ENCODE measurements at regions not wholly inside any gene's neighbourhood (a gene's known extent, or its start where the extent isn't known, plus 50 kb on each side); places are given as distances from the start of the nearest gene placed in this dataset.

DNA sequence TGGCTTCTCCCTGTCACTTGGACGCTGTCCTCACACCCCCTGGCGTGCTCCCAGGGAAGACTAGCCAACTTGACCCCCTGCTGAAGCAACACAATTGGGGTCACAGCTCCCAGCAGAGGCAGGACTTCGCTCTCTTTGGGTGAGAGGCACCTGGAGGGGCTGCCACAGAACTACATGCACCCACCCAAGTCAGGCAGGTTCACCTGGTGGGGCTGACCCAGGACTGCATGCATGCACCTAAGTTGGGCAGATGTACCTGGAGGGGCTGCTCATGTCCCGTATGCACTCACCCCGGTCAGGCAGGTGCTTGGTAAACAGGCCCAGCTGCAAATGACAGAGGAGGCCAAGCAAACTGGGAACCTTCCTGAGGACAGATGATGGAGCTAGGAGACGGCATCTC lies 154.3 kb upstream of the RPS6KA2 start (continued):
- TF ChIP-seq, protein P1, sequence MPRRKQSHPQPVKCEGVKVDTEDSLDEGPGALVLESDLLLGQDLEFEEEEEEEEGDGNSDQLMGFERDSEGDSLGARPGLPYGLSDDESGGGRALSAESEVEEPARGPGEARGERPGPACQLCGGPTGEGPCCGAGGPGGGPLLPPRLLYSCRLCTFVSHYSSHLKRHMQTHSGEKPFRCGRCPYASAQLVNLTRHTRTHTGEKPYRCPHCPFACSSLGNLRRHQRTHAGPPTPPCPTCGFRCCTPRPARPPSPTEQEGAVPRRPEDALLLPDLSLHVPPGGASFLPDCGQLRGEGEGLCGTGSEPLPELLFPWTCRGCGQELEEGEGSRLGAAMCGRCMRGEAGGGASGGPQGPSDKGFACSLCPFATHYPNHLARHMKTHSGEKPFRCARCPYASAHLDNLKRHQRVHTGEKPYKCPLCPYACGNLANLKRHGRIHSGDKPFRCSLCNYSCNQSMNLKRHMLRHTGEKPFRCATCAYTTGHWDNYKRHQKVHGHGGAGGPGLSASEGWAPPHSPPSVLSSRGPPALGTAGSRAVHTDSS (CRISPR knock-in tag; conservative IDR thresholded peaks at IDR 0.05): no peak

DNA sequence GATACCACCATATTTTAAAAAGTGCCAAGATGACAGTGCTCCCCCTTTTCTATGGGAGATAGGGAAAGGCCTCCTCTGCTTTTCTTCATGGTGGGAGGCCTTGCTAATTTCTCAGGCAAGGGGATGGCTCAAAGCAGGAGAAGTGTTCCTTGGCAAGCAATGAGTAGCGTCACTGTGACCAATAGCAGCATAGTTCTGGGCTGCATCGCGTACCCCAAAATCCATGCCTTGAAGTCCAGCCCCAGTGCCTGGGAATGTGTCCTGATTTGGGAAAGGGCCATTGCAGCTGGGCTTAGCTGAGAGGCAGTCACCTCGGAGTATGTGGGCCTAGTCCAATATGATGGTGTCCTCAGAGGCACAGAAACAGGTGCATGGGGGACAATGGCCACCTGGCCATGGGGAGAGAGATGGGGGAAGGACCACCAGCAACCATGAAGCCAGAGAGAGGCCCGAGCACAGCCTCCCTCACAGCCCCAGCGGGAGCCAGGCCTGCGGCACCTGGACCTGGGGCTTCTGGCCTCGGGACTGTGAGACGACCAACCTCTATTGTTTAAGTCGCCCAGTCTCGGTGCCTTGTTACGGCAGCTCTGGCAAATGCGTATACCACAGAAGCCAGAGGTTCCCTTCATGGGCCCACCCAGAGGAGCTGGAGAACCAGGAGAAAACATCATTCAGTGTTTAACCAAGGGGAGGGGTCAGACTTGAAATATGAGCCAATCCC lies 153.1 kb upstream of the RPS6KA2 start:
- intact Hi-C loops (cut with micrococcal nuclease; ENCODE audit: unreplicated experiment): no loop called here
- no peak overlapping the region for H3K27ac ChIP-seq (ENCODE audit: extremely low read length, insufficient read depth, low read length)
- WGBS (ENCODE audit: low lambda C conversion rate): 55% methylated on average over 10 of the region's 13 CpGs
- ChIA-PET POLR2A (no interaction called here), CTCF (ENCODE audit: low intra/inter-chr PET ratio, low total read pairs) (no interaction called here)
- H3K4me2 ChIP-seq (ENCODE audit: low read depth, low read length): no peak overlapping the region
- FAIRE-seq (no peak), DNase-seq (ENCODE audit: low spot score) (no peak), ATAC-seq (no peak)
- H3K79me2 ChIP-seq (ENCODE audit: insufficient read depth, low read length): no peaks in the 10 kb centered on the region
- peaks cover 0 to 36% of the 10 kb centered on the region in 2 experiments; a peak in 3 of 5 replicates for H3K27me3 ChIP-seq (ENCODE audit: control insufficient read depth in 1 of 2, insufficient read depth in 2 of 2, low read length in 2 of 2)
- in situ Hi-C loops (cut with HindIII; ENCODE audit: extremely low pct_ligation_motif_present, low pct_unique_long_range_greater_than_20kb): loop anchor here (5.0 kb wide), 2 partner anchors 207 to 362 kb away; no protein-coding TSS in a partner anchor
- no peak overlapping the region for H3K4me3 ChIP-seq (replicated peaks in 1 of 3; ENCODE audit: insufficient read depth in 1 of 3, low read depth in 2 of 3, low read length in 3 of 3)
- no peak overlapping the region for H3K9ac ChIP-seq (ENCODE audit: insufficient read depth, low read depth, low read length)
- no peak overlapping the region for H2AFZ ChIP-seq (ENCODE audit: low read length)
- peaks cover 5% of the 10 kb centered on the region for H3K4me1 ChIP-seq (ENCODE audit: insufficient read depth, low read length)
- H3K36me3 ChIP-seq (replicated peaks in 1 of 2; ENCODE audit: control insufficient read depth in 1 of 2, insufficient read depth in 2 of 2, low read length in 2 of 2): no peaks in the 10 kb centered on the region
- H4K20me1 ChIP-seq (ENCODE audit: insufficient read depth, low read length): no peaks in the 10 kb centered on the region
- no peaks in the 10 kb centered on the region for H3K9me3 ChIP-seq (ENCODE audit: low read length)
- no TSS peak for BruUV-seq (replicated peaks)
- TF ChIP-seq ATAD3A (CRISPR knock-in tag; IDR thresholded peaks at IDR 0.05) (no peak), ZNF441 (CRISPR knock-in tag; IDR thresholded peaks at IDR 0.05; ENCODE audit: borderline replicate concordance) (no peak), ZNF383 (CRISPR knock-in tag; IDR thresholded peaks at IDR 0.05; ENCODE audit: borderline replicate concordance) (no peak), XRCC5 (optimal IDR thresholded peaks at IDR 0.05; ENCODE audit: low read length) (no peak), HNRNPH1 (optimal IDR thresholded peaks at IDR 0.05; ENCODE audit: low read depth, low read length) (no peak), ZNF264 (CRISPR knock-in tag; IDR thresholded peaks at IDR 0.05) (no peak), PHF8 (CRISPR knock-in tag; IDR thresholded peaks at IDR 0.05) (no peak), PHF20 (CRISPR knock-in tag; IDR thresholded peaks at IDR 0.05) (no peak), NR1H2 (CRISPR knock-in tag; IDR thresholded peaks at IDR 0.05; ENCODE audit: borderline replicate concordance, low read depth) (no peak), ZFP37 (CRISPR knock-in tag; IDR thresholded peaks at IDR 0.05; ENCODE audit: borderline replicate concordance) (no peak), ZNF644 (CRISPR knock-in tag; IDR thresholded peaks at IDR 0.05; ENCODE audit: low read depth) (no peak), MBD4 (IDR thresholded peaks at IDR 0.05; ENCODE audit: borderline replicate concordance, low read length) (no peak), CENPT (CRISPR knock-in tag; IDR thresholded peaks at IDR 0.05; ENCODE audit: low read depth) (no peak)
- TF ChIP-seq, protein P2, sequence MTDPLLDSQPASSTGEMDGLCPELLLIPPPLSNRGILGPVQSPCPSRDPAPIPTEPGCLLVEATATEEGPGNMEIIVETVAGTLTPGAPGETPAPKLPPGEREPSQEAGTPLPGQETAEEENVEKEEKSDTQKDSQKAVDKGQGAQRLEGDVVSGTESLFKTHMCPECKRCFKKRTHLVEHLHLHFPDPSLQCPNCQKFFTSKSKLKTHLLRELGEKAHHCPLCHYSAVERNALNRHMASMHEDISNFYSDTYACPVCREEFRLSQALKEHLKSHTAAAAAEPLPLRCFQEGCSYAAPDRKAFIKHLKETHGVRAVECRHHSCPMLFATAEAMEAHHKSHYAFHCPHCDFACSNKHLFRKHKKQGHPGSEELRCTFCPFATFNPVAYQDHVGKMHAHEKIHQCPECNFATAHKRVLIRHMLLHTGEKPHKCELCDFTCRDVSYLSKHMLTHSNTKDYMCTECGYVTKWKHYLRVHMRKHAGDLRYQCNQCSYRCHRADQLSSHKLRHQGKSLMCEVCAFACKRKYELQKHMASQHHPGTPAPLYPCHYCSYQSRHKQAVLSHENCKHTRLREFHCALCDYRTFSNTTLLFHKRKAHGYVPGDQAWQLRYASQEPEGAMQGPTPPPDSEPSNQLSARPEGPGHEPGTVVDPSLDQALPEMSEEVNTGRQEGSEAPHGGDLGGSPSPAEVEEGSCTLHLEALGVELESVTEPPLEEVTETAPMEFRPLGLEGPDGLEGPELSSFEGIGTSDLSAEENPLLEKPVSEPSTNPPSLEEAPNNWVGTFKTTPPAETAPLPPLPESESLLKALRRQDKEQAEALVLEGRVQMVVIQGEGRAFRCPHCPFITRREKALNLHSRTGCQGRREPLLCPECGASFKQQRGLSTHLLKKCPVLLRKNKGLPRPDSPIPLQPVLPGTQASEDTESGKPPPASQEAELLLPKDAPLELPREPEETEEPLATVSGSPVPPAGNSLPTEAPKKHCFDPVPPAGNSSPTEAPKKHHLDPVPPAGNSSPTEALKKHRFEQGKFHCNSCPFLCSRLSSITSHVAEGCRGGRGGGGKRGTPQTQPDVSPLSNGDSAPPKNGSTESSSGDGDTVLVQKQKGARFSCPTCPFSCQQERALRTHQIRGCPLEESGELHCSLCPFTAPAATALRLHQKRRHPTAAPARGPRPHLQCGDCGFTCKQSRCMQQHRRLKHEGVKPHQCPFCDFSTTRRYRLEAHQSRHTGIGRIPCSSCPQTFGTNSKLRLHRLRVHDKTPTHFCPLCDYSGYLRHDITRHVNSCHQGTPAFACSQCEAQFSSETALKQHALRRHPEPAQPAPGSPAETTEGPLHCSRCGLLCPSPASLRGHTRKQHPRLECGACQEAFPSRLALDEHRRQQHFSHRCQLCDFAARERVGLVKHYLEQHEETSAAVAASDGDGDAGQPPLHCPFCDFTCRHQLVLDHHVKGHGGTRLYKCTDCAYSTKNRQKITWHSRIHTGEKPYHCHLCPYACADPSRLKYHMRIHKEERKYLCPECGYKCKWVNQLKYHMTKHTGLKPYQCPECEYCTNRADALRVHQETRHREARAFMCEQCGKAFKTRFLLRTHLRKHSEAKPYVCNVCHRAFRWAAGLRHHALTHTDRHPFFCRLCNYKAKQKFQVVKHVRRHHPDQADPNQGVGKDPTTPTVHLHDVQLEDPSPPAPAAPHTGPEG (CRISPR knock-in tag; IDR thresholded peaks at IDR 0.05): no peak
- TF ChIP-seq, protein P3, sequence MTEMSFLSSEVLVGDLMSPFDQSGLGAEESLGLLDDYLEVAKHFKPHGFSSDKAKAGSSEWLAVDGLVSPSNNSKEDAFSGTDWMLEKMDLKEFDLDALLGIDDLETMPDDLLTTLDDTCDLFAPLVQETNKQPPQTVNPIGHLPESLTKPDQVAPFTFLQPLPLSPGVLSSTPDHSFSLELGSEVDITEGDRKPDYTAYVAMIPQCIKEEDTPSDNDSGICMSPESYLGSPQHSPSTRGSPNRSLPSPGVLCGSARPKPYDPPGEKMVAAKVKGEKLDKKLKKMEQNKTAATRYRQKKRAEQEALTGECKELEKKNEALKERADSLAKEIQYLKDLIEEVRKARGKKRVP (CRISPR knock-in tag; IDR thresholded peaks at IDR 0.05): no peak

Data from HepG2 (cell line).